OCI-LY7 (cell line): ENCODE measurements at regions not wholly inside any gene's neighbourhood (a gene's known extent, or its start where the extent isn't known, plus 50 kb on each side); places are given as distances from the start of the nearest gene placed in this dataset.
"Not testable (repeated sequence)": the region's sequence is repeated elsewhere in the genome, so short reads cannot be mapped to it uniquely, and the experiment has no call there.

ENCODE experiments used
- EZH2phosphoT487 ChIP-seq: fragments of 200-600 bp; sonication (generic); IDR thresholded peaks from 2 replicates; pipeline ENCODE4 v1.6.1; 2018; ENCODE audit warnings: low read depth, borderline replicate concordance, mild to moderate bottlenecking, mixed run types, antibody characterized with exemption, low read length, moderate library complexity, mixed read lengths
- TF ChIP-seq, protein P1 (sequence below): fragments of 200-600 bp; sonication (generic); conservative IDR thresholded peaks from 2 replicates; pipeline ENCODE4 v1.5.1; 2014; ENCODE audit warnings: mild to moderate bottlenecking, antibody characterized with exemption, low read length, moderate library complexity, mixed read lengths

DNA sequence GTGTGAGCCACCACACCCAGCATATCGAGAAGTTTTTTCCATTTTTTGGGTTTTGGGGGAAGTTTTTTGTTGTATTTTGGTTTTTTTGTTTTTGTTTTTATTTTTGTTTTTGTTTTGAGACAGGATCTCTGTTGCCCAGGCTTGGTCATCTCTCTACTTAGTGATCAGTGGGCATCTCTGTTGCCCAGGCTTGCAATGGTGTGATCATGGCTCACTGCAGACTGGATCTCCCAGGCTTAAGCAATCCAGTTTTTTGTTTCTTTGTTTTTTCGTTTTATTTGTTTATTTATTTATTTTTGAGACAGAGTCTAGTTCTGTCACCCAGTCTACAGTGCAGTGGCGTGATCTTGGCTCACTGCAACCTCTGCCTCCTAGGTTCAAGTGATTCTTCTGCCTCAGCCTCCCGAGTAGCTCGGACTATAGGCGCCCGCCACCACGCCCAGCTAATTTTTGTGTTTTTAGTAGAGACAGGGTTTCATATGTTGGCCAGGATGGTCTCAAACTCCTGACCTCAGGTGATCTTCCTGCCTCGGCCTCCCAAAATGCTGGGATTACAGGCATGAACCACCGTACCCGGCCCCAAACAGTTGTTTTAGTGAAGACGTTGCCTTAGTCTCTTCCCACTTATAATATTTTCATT is 99.6 kb upstream of the CHD2 start:
- TF ChIP-seq, protein P1, sequence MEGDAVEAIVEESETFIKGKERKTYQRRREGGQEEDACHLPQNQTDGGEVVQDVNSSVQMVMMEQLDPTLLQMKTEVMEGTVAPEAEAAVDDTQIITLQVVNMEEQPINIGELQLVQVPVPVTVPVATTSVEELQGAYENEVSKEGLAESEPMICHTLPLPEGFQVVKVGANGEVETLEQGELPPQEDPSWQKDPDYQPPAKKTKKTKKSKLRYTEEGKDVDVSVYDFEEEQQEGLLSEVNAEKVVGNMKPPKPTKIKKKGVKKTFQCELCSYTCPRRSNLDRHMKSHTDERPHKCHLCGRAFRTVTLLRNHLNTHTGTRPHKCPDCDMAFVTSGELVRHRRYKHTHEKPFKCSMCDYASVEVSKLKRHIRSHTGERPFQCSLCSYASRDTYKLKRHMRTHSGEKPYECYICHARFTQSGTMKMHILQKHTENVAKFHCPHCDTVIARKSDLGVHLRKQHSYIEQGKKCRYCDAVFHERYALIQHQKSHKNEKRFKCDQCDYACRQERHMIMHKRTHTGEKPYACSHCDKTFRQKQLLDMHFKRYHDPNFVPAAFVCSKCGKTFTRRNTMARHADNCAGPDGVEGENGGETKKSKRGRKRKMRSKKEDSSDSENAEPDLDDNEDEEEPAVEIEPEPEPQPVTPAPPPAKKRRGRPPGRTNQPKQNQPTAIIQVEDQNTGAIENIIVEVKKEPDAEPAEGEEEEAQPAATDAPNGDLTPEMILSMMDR, result not testable (repeated sequence)
- not testable (repeated sequence) for TF ChIP-seq EZH2phosphoT487
